MM.1S (cell line): ENCODE measurements at regions not wholly inside any gene's neighbourhood (a gene's known extent, or its start where the extent isn't known, plus 50 kb on each side); places are given as distances from the start of the nearest gene placed in this dataset.

ENCODE experiments used
- EZH2 ChIP-seq: fragments of 300-600 bp; sonication (generic); optimal IDR thresholded peaks from 2 replicates; pipeline ENCODE3; 2017; ENCODE audit warnings: low read depth, mild to moderate bottlenecking, antibody characterized with exemption, low read length, mixed read lengths
- EZH2phosphoT487 ChIP-seq: fragments of 300-600 bp; sonication (generic); IDR thresholded peaks from 2 replicates; pipeline ENCODE4 v1.6.1; 2018; ENCODE audit warnings: antibody characterized with exemption, low read length
- TF ChIP-seq, protein P1 (sequence below): fragments of 300-600 bp; sonication (generic); IDR thresholded peaks from 2 replicates; pipeline ENCODE4 v1.5.1; 2016; ENCODE audit warnings: antibody characterized with exemption, low read length, mixed read lengths

- TF ChIP-seq, protein P1, sequence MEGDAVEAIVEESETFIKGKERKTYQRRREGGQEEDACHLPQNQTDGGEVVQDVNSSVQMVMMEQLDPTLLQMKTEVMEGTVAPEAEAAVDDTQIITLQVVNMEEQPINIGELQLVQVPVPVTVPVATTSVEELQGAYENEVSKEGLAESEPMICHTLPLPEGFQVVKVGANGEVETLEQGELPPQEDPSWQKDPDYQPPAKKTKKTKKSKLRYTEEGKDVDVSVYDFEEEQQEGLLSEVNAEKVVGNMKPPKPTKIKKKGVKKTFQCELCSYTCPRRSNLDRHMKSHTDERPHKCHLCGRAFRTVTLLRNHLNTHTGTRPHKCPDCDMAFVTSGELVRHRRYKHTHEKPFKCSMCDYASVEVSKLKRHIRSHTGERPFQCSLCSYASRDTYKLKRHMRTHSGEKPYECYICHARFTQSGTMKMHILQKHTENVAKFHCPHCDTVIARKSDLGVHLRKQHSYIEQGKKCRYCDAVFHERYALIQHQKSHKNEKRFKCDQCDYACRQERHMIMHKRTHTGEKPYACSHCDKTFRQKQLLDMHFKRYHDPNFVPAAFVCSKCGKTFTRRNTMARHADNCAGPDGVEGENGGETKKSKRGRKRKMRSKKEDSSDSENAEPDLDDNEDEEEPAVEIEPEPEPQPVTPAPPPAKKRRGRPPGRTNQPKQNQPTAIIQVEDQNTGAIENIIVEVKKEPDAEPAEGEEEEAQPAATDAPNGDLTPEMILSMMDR, result no peak
- TF ChIP-seq EZH2, result no peak
- TF ChIP-seq EZH2phosphoT487, result no peak
Measured at GRCh38 chr13:85241060-85241459, 558.2 kb downstream of the SLITRK6 start.
